HEK293 (cell line): ENCODE measurements at regions not wholly inside any gene's neighbourhood (a gene's known extent, or its start where the extent isn't known, plus 50 kb on each side); places are given as distances from the start of the nearest gene placed in this dataset.

Experiments
- CTCF ChIP-seq: fragments of 450-650 bp; formaldehyde crosslinking; IDR thresholded peaks from 2 replicates; pipeline ENCODE4 v1.5.1; 2016; ENCODE audit warnings: missing biosample characterization, missing genetic modification characterization
- GLIS2 ChIP-seq: fragments of 450-650 bp; formaldehyde crosslinking; IDR thresholded peaks from 2 replicates; pipeline ENCODE4 v1.5.1; 2016; ENCODE audit warnings: missing biosample characterization, missing genetic modification characterization
- PRDM4 ChIP-seq: fragments of 450-650 bp; formaldehyde crosslinking; IDR thresholded peaks from 2 replicates; pipeline ENCODE4 v1.5.1; 2017; ENCODE audit warnings: missing biosample characterization, missing genetic modification characterization
- RBAK ChIP-seq: fragments of 450-650 bp; formaldehyde crosslinking; IDR thresholded peaks from 2 replicates; pipeline ENCODE4 v1.5.1; 2016; ENCODE audit warnings: missing biosample characterization, missing genetic modification characterization
- SP2 ChIP-seq: fragments of 450-650 bp; formaldehyde crosslinking; IDR thresholded peaks from 2 replicates; pipeline ENCODE4 v1.5.1; 2016; ENCODE audit warnings: missing biosample characterization, missing genetic modification characterization
- YY1 ChIP-seq: fragments of 450-650 bp; formaldehyde crosslinking; IDR thresholded peaks from 2 replicates; pipeline ENCODE4 v1.5.1; 2018; ENCODE audit warnings: missing biosample characterization, missing genetic modification characterization
- ZBTB20 ChIP-seq: fragments of 450-650 bp; formaldehyde crosslinking; IDR thresholded peaks from 2 replicates; pipeline ENCODE4 v1.5.1; 2016; ENCODE audit warnings: missing biosample characterization, missing genetic modification characterization
- ZFP3 ChIP-seq: fragments of 450-650 bp; formaldehyde crosslinking; IDR thresholded peaks from 2 replicates; pipeline ENCODE4 v1.5.1; 2016; ENCODE audit warnings: low read depth, missing biosample characterization, missing genetic modification characterization
- ZNF148 ChIP-seq: fragments of 450-650 bp; formaldehyde crosslinking; IDR thresholded peaks from 2 replicates; pipeline ENCODE4 v1.5.0; 2017; ENCODE audit warnings: missing biosample characterization, missing genetic modification characterization, borderline replicate concordance
- ZNF248 ChIP-seq: fragments of 450-650 bp; formaldehyde crosslinking; IDR thresholded peaks from 2 replicates; pipeline ENCODE4 v1.5.1; 2017; ENCODE audit warnings: missing biosample characterization, missing genetic modification characterization
- ZNF335 ChIP-seq: fragments of 450-650 bp; formaldehyde crosslinking; conservative IDR thresholded peaks from 2 replicates; pipeline ENCODE4 v1.5.1; 2016; ENCODE audit warnings: missing biosample characterization, missing genetic modification characterization
- ZNF510 ChIP-seq: fragments of 450-650 bp; formaldehyde crosslinking; IDR thresholded peaks from 2 replicates; pipeline ENCODE4 v1.5.1; 2018; ENCODE audit warnings: mild to moderate bottlenecking, missing genetic modification characterization, missing biosample characterization; ENCODE audit not compliant: insufficient replicate concordance

GRCh38 chr14:55747186-55747585 is 167.2 kb downstream of the KTN1 start:
- TF ChIP-seq CTCF (tag by site-specific recombination) (no peak), SP2 (tag by site-specific recombination) (no peak), ZNF248 (no peak), RBAK (tag by site-specific recombination) (no peak), PRDM4 (no peak), GLIS2 (tag by site-specific recombination) (no peak), YY1 (tag by site-specific recombination) (no peak), ZNF335 (no peak), ZBTB20 (tag by site-specific recombination) (no peak), ZFP3 (tag by site-specific recombination) (no peak), ZNF148 (no peak), ZNF510 (no peak)
